ENCODE measurements at regions not wholly inside any gene's neighbourhood (a gene's known extent, or its start where the extent isn't known, plus 50 kb on each side); places are given as distances from the start of the nearest gene placed in this dataset.

DNA sequence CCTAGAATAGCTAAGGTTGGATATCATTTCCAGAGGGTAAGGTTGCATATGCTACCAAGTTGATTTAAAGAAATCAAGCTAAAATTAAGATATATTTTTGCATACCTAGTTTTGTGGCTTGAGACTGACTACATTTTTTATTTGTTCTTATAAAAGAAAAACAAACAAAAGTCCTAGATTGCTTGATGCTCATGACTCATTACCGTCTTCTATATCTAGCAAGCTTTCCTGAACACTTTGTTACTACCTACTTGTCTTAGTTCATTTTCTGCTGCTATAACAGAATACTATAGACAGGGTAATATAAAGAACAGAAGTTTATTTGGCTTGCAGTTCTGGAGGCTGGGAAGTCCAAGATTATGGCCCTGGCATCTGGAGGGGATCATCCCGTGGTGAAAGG, 152.1 kb upstream of the THRB start:
- DNase-seq: no peak

- no peak for DNase-seq
Measured at GRCh38 chr3:24648063-24648462, 153.4 kb upstream of the THRB start.

- peak; percentile 20 for DNase-seq
Measured at GRCh38 chr3:24650839-24651238, 156.2 kb upstream of the THRB start.

DNA sequence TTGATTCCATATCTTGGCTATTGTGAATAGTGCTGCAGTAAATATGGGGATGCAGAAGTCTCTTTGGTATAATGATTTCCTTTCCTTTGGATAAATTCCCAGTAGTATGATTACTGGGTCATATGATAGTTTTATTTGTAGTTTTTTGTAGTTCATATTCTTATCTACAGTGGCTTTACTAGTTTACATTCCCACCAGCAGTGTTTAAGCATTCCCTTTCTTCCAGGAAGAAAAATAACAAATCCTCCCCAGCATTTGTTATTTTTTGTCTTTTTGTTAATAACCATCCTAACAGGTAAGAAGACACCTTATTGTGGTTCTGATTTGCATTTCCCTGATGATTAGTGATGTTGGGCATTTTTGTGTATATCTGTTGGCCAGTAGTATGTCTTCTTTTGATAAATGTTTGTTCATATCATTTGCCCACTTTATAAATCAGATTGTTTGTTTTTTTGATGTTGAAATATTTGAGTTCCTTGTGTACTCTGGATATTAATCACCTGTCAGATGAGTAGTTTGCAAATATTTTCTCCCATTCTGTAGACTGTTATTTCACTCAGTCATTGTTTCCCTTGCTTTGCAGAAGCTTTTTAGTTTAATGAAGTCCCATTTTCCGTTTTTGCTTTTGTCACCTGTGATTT, 163.3 kb upstream of the THRB start:
- no peak for DNase-seq

GRCh38 chr3:24661175-24661584, 166.5 kb upstream of the THRB start:
- DNase-seq: peak; percentile 12

DNA sequence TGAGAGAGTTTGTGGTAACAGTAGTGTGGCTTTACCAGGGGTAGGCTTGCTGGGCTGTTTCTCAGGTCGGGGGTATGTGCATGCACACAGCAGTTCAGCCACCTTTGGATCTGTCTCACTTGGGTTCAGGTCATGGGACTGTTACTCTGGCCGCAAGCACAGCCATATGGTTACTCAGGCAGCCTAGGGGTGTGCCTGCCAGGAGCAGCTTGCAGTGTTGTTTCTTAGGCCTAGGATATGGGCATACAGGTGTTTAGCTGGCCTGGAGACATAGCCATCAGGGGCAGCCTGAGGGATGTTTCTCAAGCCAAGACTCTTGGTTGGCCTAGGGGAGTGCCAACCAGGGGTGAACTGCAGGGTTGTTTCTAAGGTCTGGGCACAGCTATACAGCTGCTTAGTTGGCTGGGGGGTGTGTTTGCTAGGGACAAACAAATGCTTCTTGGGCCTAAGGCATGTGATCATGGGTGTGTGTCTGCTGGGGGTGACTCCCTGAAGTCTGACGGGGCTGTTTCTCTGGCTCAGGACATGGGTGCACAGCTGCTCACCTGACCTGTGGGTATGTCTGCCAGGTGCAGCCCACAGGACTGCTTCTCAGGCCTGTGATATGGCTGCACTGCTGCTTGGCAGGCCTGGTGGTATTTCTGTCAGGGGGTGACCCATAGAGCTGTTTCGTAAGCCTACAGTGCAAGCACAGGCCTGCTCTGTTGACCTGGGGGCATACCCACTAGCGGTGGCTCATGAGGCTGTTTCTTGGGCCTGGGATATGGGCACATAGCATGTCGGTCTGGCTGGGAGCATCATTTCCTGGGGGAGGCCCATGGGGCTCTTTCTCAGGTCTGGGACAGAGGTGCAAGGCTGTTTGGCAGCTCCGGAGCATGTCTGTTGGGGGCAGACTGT, 168.0 kb upstream of the THRB start:
- DNase-seq: no peak

GRCh38 chr3:24663406-24663805, 168.8 kb upstream of the THRB start:
- no peak for DNase-seq

- DNase-seq: no peak
Measured at GRCh38 chr3:24668039-24668438, 173.4 kb upstream of the THRB start.

GRCh38 chr3:24670871-24671270, 176.2 kb upstream of the THRB start:
- DNase-seq: no peak

DNA sequence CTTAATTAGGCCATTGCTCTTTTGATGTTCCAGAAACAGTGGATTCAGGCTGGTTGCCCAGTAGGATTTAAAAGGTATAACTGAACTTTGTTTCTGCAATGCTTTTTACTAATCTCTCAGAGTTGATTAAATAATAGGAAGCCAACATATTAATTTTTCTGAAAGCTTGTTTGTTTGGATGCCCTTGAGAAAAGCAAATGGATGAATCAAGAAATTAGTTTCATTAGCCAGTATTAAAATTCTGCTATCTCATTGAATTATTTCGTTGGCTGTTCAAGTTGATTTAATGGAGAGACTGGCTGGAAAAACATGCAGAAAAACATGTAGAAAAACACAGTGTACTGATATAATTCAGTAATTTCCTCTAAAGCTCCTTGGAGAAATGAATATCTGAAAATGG, 178.9 kb upstream of the THRB start:
- DNase-seq: no peak

GRCh38 chr3:24674261-24674660, 179.6 kb upstream of the THRB start:
- DNase-seq: no peak

DNA sequence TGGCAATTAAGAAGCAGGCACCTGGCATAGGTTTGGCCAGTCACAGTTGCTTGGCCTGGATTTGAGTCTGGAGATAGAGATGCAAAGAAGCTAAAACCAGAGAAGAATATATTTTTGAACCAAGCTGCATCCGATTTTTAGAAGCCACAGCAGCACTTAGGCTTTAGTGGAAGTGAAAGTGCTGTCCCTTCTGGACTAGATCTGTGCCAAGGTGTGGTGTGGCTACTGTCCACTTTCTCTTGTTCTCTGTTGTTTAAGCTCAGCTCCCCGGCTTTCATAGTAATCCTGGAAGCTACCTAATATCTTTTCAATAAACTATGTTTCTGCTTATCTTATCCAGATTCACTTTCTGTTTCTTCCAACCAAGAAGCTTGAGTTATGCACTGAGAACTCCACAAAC, 183.4 kb upstream of the THRB start:
- peak; percentile 89 for DNase-seq

- DNase-seq: peak; percentile 99
Measured at GRCh38 chr3:24678421-24678865, 183.8 kb upstream of the THRB start.

- no peak for DNase-seq
Measured at GRCh38 chr3:24679429-24679828, 184.8 kb upstream of the THRB start.

- peak; percentile 63 for DNase-seq
Measured at GRCh38 chr3:24680214-24680967, 185.7 kb upstream of the THRB start.

GRCh38 chr3:24682141-24682547, 187.5 kb upstream of the THRB start:
- DNase-seq: no peak

DNA sequence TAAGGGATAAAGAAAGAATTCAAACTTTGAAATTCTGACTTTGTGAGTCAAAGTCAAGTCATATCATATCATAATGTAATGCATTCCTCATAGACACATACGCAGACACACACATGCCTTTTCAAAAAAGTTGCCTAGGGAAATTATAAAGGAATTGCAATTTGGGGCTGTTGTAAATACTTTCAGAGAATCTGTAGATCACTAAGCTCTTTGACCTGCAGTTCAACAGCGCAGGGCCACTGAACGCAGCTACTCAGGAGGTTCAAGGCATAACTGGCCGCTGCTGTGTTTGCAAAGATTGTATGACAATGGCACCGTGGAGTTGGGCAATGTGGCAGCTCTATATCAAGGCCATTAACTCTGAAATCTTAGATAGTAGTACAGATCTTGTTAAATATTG, 188.4 kb upstream of the THRB start:
- DNase-seq: no peak

- DNase-seq: peak; percentile 37
Measured at GRCh38 chr3:24683633-24684384, 189.2 kb upstream of the THRB start.

DNA sequence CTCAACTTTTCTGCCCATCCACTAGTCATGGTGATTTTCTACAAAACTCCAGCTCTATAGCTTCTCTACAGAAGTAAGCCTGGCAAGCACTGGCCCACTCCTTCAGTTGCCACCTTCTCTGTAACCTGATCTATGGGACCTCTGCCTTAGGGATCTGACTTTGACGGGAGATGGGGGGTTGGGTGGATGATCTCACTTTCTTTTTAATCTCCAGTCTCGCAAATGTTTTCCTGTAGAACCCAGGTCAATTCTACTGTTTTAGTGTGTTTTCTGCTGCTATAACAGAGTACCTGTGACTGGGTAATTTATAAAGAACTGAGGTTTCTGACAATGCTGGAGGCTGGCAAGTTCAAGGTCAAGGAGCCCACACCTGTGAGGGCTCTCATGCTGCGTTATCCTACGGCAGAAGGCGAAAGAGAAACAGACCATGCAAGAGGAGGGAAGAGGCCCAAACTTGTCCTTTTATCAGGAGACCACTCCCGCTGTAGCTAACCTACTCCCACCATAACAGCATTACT, 189.9 kb upstream of the THRB start:
- DNase-seq: no peak

- DNase-seq: peak; percentile 80
Measured at GRCh38 chr3:24686808-24687207, 192.2 kb upstream of the THRB start.

DNA sequence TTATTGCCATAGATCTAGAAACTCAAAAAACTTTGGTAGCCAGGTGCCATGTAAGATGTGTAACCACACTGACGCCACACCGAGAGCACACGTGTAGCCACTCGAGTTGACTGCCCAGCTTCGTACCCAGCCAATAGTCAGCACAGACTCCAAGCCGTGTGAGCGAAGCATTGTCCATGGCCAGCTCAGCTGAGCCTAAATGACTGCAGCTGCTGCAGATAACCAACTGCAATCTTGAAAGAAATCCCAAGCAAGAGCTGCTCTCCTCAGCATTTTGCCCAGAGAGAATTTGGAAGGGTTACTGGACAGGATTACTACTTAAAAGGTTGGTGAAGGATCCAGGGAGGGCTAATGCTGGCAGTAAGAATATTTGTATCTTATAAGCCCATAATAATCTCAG, 193.0 kb upstream of the THRB start:
- no peak for DNase-seq

DNA sequence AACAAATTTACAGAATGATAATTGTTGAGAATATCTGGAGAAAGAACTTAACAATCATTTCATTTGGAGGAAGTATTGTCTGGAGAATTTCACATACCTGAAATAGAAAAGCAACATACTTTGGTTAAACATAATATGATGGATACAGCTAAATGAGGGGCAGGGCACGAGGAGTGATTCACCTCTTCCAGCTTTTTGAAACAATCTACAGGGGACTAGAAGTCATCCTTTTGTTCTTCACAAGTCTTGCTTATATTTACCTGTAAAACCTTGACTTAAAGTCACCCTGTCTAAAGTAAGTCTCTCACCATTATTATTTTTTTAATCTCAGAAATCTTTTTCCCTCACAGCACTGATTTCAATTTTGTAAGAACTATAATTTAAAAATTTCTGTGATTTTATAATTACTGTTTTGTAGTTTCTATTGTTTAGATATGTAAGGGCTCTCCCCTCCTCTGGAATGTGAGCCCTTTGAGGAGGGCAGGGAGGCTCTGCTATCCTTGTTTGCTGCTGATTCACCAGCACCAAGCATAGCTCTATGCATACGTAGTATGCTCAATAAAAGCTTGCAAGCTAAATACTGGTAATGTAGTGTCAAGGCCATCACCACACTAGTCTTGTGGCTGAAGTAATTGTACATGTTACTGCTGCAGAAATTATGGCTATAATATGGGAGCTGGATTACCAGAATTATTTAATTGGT, 193.9 kb upstream of the THRB start:
- no peak for DNase-seq
